Hepatic stellate cell (primary cell): ENCODE measurements at regions not wholly inside any gene's neighbourhood (a gene's known extent, or its start where the extent isn't known, plus 50 kb on each side); places are given as distances from the start of the nearest gene placed in this dataset.

ENCODE experiments used
- DNase-seq: peaks from one replicate; pipeline ENCODE4 v3.0.0; 2011; ENCODE audit warnings: low spot score

GRCh38 chr10:129405389-129405788, 61.7 kb upstream of the MGMT start:
- no peak for DNase-seq

- no peak for DNase-seq
Observed at GRCh38 chr10:129410688-129411392, 56.2 kb upstream of the MGMT start.

- DNase-seq = no peak
Observed at GRCh38 chr10:129411393-129411705, 55.7 kb upstream of the MGMT start.

- DNase-seq = no peak
Observed at GRCh38 chr10:129411772-129412171, 55.3 kb upstream of the MGMT start.

- DNase-seq = no peak
Observed at GRCh38 chr10:129413024-129413423, 54.0 kb upstream of the MGMT start.

- no peak for DNase-seq
Observed at GRCh38 chr10:129415215-129416140, 51.6 kb upstream of the MGMT start.

- DNase-seq = no peak
Observed at GRCh38 chr10:129416155-129416554, 50.9 kb upstream of the MGMT start.

- no peak for DNase-seq
Observed at GRCh38 chr10:129416956-129417765, 49.9 kb upstream of the MGMT start.
